ENCODE measurements at regions not wholly inside any gene's neighbourhood (a gene's known extent, or its start where the extent isn't known, plus 50 kb on each side); places are given as distances from the start of the nearest gene placed in this dataset.

- DNase-seq (ENCODE audit: low spot score) = no peak
- peaks cover 10% of the 10 kb centered on the region for H3K4me1 ChIP-seq (ENCODE audit: insufficient read depth)
- H3K9me2 ChIP-seq (replicated peaks; ENCODE audit: insufficient read depth) = no peaks in the 10 kb centered on the region
- H3K9me3 ChIP-seq (ENCODE audit: low read depth) = no peaks in the 10 kb centered on the region
- no peak overlapping the region for H3K4me3 ChIP-seq
- H3K36me3 ChIP-seq (replicated peaks; ENCODE audit: insufficient read depth, low read depth) = no peaks in the 10 kb centered on the region
- H3K27me3 ChIP-seq = no peaks in the 10 kb centered on the region
- H3K4me2 ChIP-seq = no peak overlapping the region
- WGBS (ENCODE audit: low lambda C conversion rate, missing lambda C conversion rate) = 85% methylated on average over 2 of the region's 2 CpGs
- TF ChIP-seq EZH2phosphoT487 (IDR thresholded peaks at IDR 0.05; ENCODE audit: low read depth, severe bottlenecking, unreplicated experiment) = no peak
- TF ChIP-seq CTCF (IDR thresholded peaks at IDR 0.05; ENCODE audit: poor library complexity) = no peak
- no peak for TF ChIP-seq EZH2 (IDR thresholded peaks at IDR 0.05; ENCODE audit: borderline replicate concordance)
- no peak overlapping the region for H2AFZ ChIP-seq
- H4K20me1 ChIP-seq (ENCODE audit: insufficient read depth, poor library complexity, severe bottlenecking) = no peaks in the 10 kb centered on the region
- no peaks in the 10 kb centered on the region for H3K79me2 ChIP-seq
- no peak overlapping the region for H3K27ac ChIP-seq
Observed at GRCh38 chr5:67435032-67435431, 238.4 kb upstream of the CD180 start.

GRCh38 chr5:67434466-67434865, 237.9 kb upstream of the CD180 start:
- no peaks in the 10 kb centered on the region for H3K9me3 ChIP-seq (ENCODE audit: low read depth)
- H4K20me1 ChIP-seq (ENCODE audit: insufficient read depth, poor library complexity, severe bottlenecking) = no peaks in the 10 kb centered on the region
- TF ChIP-seq EZH2 (IDR thresholded peaks at IDR 0.05; ENCODE audit: borderline replicate concordance) (no peak), EZH2phosphoT487 (IDR thresholded peaks at IDR 0.05; ENCODE audit: low read depth, severe bottlenecking, unreplicated experiment) (no peak), CTCF (IDR thresholded peaks at IDR 0.05; ENCODE audit: poor library complexity) (no peak)
- 78% methylated on average over 4 of the region's 4 CpGs for WGBS (ENCODE audit: low lambda C conversion rate, missing lambda C conversion rate)
- no peak overlapping the region for H3K4me2 ChIP-seq
- no peak overlapping the region for H2AFZ ChIP-seq
- H3K79me2 ChIP-seq = no peaks in the 10 kb centered on the region
- peaks cover 10% of the 10 kb centered on the region for H3K4me1 ChIP-seq (ENCODE audit: insufficient read depth)
- no peak overlapping the region for H3K27ac ChIP-seq
- no peaks in the 10 kb centered on the region for H3K9me2 ChIP-seq (replicated peaks; ENCODE audit: insufficient read depth)
- DNase-seq (ENCODE audit: low spot score) = no peak
- H3K36me3 ChIP-seq (replicated peaks; ENCODE audit: insufficient read depth, low read depth) = no peaks in the 10 kb centered on the region
- no peaks in the 10 kb centered on the region for H3K27me3 ChIP-seq
- H3K4me3 ChIP-seq = no peak overlapping the region

- Histone ChIP-seq H3K79me2 (no peaks in the 10 kb centered on the region), H3K27me3 (no peaks in the 10 kb centered on the region), H3K4me1 (ENCODE audit: insufficient read depth) (no peaks in the 10 kb centered on the region), H3K4me3 (no peak overlapping the region), H3K27ac (no peak overlapping the region), H4K20me1 (ENCODE audit: insufficient read depth, poor library complexity, severe bottlenecking) (no peaks in the 10 kb centered on the region), H2AFZ (no peak overlapping the region), H3K9me3 (ENCODE audit: low read depth) (no peaks in the 10 kb centered on the region), H3K4me2 (no peak overlapping the region), H3K9me2 (replicated peaks; ENCODE audit: insufficient read depth) (no peaks in the 10 kb centered on the region), H3K36me3 (replicated peaks; ENCODE audit: insufficient read depth, low read depth) (no peaks in the 10 kb centered on the region)
- no peak for DNase-seq (ENCODE audit: low spot score)
- no peak for TF ChIP-seq CTCF (IDR thresholded peaks at IDR 0.05; ENCODE audit: poor library complexity)
- TF ChIP-seq EZH2 (IDR thresholded peaks at IDR 0.05; ENCODE audit: borderline replicate concordance) = no peak
- TF ChIP-seq EZH2phosphoT487 (IDR thresholded peaks at IDR 0.05; ENCODE audit: low read depth, severe bottlenecking, unreplicated experiment) = no peak
- WGBS (ENCODE audit: low lambda C conversion rate, missing lambda C conversion rate) = 90% methylated on average over 3 of the region's 3 CpGs
Observed at GRCh38 chr5:67432606-67433005, 236.0 kb upstream of the CD180 start.

- WGBS (ENCODE audit: low lambda C conversion rate, missing lambda C conversion rate) = 91% methylated on average over 4 of the region's 4 CpGs
- TF ChIP-seq EZH2phosphoT487 (IDR thresholded peaks at IDR 0.05; ENCODE audit: low read depth, severe bottlenecking, unreplicated experiment) (no peak), EZH2 (IDR thresholded peaks at IDR 0.05; ENCODE audit: borderline replicate concordance) (no peak), CTCF (IDR thresholded peaks at IDR 0.05; ENCODE audit: poor library complexity) (no peak)
- H3K27me3 ChIP-seq = no peaks in the 10 kb centered on the region
Observed at GRCh38 chr5:67431191-67431590, 234.6 kb upstream of the CD180 start.

More at GRCh38 chr5:67431191-67431590, 234.6 kb upstream of the CD180 start:
- no peak for DNase-seq (ENCODE audit: low spot score)
- H3K9me3 ChIP-seq (ENCODE audit: low read depth) = no peaks in the 10 kb centered on the region
- no peak overlapping the region for H3K4me3 ChIP-seq
- no peaks in the 10 kb centered on the region for H4K20me1 ChIP-seq (ENCODE audit: insufficient read depth, poor library complexity, severe bottlenecking)
- H2AFZ ChIP-seq = no peak overlapping the region
- no peaks in the 10 kb centered on the region for H3K9me2 ChIP-seq (replicated peaks; ENCODE audit: insufficient read depth)
- H3K27ac ChIP-seq = no peak overlapping the region
- no peaks in the 10 kb centered on the region for H3K36me3 ChIP-seq (replicated peaks; ENCODE audit: insufficient read depth, low read depth)
- no peak overlapping the region for H3K4me2 ChIP-seq
- H3K79me2 ChIP-seq = no peaks in the 10 kb centered on the region
- no peaks in the 10 kb centered on the region for H3K4me1 ChIP-seq (ENCODE audit: insufficient read depth)

All from hepatocyte (in vitro differentiated cells).